A673 (cell line): ENCODE measurements at regions not wholly inside any gene's neighbourhood (a gene's known extent, or its start where the extent isn't known, plus 50 kb on each side); places are given as distances from the start of the nearest gene placed in this dataset.

ENCODE experiments used
- EZH2 ChIP-seq: fragments of 200-600 bp; sonication (generic); IDR thresholded peaks from 2 replicates; pipeline ENCODE4 v1.6.1; 2017; ENCODE audit warnings: borderline replicate concordance, low read depth, mild to moderate bottlenecking, mixed read lengths, antibody characterized with exemption, low read length; ENCODE audit not compliant: poor library complexity, severe bottlenecking
- TF ChIP-seq, protein P1 (sequence below): fragments of 300-800, 200-600 bp; sonication (generic); conservative IDR thresholded peaks from 2 replicates; pipeline ENCODE4 v1.5.1; 2017; ENCODE audit warnings: low read depth, mild to moderate bottlenecking, antibody characterized with exemption, low read length, moderate library complexity, mixed read lengths

- TF ChIP-seq, protein P1, sequence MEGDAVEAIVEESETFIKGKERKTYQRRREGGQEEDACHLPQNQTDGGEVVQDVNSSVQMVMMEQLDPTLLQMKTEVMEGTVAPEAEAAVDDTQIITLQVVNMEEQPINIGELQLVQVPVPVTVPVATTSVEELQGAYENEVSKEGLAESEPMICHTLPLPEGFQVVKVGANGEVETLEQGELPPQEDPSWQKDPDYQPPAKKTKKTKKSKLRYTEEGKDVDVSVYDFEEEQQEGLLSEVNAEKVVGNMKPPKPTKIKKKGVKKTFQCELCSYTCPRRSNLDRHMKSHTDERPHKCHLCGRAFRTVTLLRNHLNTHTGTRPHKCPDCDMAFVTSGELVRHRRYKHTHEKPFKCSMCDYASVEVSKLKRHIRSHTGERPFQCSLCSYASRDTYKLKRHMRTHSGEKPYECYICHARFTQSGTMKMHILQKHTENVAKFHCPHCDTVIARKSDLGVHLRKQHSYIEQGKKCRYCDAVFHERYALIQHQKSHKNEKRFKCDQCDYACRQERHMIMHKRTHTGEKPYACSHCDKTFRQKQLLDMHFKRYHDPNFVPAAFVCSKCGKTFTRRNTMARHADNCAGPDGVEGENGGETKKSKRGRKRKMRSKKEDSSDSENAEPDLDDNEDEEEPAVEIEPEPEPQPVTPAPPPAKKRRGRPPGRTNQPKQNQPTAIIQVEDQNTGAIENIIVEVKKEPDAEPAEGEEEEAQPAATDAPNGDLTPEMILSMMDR = no peak
- TF ChIP-seq EZH2 = no peak
Observed at GRCh38 chr16:8168016-8168415, 422.3 kb downstream of the TMEM114 start.
